GM19324 (cell line): ENCODE measurements at regions not wholly inside any gene's neighbourhood (a gene's known extent, or its start where the extent isn't known, plus 50 kb on each side); places are given as distances from the start of the nearest gene placed in this dataset.
"Not testable (repeated sequence)": the region's sequence is repeated elsewhere in the genome, so short reads cannot be mapped to it uniquely, and the experiment has no call there.

ENCODE experiments used
- ATAC-seq: cut with Tn5 transposase; IDR thresholded peaks from one replicate; pipeline ENCODE4 v1.9.1; 2021; ENCODE audit warnings: mild to moderate bottlenecking, moderate library complexity; ENCODE audit not compliant: unreplicated experiment, low FRiP score

DNA sequence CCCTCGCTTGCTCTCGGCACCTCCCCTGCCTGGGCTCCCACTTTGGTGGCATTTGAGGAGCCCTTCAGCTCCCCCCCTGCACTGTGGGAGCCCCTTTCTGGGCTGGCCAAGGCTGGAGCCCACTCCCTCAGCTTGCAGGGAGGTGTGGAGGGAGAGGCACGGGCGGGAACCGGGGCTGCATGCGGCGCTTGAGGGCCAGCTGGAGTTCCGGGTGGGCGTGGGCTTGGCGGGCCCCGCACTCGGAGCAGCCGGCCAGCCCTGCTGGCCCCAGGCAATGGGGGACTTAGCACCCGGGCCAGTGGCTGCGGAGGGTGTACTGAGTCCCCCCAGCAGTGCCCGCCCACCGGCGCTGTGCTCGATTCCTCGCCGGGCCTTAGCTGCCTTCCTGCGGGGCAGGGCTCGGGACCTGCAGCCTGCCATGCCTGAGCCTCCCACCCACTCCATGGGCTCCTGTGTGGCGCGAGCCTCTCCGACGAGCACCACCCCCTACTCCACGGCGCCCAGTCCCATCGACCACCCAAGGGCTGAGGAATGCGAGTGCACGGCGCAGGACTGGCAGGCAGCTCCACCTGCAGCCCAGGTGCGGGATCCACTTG lies 730.0 kb upstream of the SEMA6A start:
- not testable (repeated sequence) for ATAC-seq

DNA sequence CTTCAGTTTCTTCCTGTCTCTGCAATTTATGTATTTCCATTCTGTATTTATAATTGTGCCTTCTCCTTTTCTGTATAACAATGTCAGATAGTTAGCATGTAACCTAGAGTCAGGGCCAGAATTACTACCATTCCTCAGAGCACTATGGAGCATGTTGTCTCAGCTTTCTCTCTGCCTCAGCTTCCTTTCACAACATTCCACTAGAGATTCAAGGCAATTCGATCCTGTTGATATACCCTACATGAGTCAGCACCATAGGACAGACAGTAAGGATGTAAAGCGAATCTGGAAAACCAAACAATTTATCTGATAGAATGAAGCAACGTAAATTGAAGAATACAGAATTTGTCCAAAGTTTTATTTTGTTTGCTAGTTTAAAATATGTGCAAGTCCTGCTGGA lies 728.3 kb upstream of the SEMA6A start:
- ATAC-seq = no peak

DNA sequence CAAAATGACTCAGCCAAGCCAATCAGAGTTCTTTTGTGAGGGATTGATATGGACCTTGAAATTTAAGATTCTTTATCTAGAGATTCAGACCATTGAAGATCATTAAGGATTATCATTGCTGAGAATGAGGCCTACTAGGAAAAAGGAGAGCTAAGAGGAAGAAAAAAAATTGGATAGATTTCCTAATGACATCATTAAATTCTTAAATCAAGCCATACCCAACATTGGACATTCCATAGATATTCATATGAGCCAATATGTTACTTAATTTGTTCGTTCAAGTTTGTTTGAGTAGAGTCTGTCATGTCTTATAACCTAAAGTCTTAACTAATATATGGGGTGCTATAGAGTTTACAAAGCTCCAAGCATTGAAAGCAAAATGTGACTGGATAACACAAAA lies 727.9 kb upstream of the SEMA6A start:
- ATAC-seq = no peak

DNA sequence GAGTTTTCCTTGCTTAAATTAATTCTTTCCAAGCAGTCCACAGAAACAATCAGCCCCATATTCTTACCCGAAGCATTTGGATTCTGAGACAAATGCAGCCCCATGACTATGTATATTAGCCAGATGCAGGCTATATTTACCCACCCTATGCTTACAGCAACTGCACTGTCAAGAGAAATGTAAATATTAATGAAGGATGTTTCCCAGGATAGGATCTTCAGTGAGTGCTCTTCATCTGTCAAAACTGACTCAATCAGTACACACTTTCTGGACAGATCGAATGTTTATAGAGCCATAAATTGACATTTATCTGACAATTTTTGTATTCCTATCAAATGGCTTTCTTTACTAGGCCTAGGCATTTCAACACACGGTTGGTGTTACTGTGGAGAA lies 725.3 kb upstream of the SEMA6A start:
- no peak for ATAC-seq

DNA sequence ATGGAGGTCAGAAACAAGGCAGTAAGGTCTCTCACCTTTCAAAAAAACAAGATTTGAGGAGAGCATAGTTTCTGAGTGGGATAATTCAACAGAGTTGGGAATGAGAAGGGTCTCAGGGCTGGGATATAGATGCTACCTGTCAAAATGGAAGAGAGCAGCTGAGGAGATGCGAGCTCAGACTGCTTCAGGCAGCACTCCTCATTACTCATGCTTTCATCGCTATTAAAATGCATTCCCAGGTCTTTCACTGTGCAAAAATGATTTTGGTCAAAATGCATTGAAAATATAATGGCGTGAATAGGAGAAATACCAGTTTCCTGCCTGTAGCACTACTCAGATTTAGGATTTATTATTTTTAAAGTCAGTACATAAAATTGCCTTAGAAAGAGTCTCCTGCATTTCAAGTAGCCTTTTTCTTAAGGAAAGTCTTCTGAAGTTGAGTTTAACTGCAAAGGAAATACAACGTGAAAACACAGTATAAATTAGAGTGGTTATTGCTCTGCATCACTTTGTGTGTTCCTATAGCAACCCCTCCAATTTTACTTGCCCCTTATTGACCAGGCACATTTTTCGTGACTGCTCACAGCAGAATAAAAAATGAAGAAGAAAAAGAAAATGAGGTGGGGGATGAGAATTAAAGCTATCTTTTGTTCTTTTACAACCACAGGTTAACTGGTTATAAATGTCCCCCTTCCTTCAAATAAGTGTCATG lies 724.8 kb upstream of the SEMA6A start:
- no peak for ATAC-seq

DNA sequence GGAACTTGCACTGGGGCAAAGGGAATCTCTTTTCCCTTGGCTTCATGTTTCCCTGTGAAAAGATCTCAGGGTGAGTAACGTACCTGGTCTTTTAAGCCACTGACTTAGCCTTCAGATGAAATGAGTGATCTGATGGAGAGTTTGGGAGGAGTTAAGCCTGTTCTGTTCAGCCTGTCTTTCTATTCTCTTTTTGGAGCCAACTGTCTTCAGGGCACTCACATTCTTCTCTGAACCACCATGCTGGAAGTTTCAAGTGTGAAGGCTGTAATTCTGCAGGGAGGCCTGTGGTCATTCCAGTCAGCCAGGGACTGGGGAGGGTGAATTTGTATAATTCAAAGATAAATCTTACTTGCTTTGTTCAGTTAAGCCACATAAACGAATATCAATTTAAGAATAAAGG lies 722.2 kb upstream of the SEMA6A start:
- no peak for ATAC-seq

DNA sequence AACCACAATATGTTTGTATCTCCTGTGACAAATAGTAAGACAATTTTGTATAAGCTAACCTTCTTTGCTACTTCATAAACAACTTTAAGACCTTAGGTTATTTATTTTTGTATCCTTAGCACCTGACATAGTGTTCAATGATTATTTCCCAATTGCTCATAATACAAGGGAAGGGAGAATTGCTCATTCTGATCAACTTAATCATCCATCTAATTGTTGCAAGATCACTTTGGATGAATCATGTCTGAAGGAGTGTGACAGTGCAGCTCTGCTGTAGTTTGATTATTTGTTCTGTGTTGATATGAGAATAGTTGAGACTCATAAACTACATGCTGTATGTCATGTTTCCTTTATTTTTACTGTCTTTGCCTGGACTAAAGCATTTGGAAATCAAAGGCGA lies 721.3 kb upstream of the SEMA6A start:
- ATAC-seq = no peak

DNA sequence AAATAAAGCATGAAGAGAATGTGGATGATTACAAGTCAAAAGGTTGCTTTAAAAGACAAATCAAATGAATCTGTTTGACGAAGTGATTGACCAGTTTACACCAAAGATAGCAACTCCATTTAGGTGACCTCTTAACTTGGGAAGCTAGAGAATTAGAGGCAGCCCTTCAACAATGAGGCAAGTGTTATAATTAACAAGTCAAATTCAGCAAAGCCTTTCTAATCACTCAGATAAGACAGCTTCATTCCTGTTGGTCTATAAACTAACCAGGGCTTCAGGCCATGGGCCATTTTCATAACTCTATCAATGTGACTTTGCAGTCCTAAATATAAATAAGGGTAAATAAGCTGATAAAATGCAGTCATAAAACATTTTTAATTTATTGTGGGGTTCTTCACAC lies 712.2 kb upstream of the SEMA6A start:
- ATAC-seq = no peak

DNA sequence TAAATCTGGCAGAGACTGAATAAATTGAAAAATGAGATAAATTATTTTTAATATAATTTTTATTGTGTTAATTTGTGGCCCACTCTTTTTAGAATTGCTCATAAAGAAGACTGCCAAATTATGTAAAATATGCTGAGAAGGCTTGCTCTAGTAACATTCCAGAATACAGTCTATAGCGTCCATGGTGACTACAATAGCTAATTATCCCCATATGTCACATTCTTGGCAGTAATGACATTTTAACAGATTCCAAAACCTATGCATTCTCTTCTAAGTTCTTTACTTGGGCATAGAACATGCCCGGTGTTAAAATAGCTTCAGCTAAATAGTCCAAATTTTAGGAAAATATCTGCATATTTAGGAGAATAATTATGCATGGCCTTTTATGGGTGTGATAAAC lies 697.0 kb upstream of the SEMA6A start:
- ATAC-seq = no peak

DNA sequence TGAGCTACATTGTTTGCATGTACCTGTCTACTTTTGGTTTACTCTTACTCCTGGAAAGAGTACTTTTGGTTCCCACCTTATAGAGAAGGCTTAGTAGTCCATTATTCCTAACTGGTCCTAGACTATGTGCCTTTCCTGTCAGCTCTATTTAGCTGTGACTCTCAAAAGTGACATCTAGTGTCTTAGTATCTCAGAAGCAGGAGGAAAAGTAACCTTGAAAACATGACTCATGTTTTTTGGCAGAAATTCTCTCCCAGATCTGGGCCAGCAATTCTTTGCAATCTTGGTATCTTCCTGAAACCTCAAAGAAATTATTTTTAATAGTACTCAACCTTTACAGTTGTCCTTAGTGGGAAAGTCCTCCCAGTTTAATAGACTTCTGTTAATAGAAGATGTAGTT lies 691.7 kb upstream of the SEMA6A start:
- ATAC-seq = no peak

DNA sequence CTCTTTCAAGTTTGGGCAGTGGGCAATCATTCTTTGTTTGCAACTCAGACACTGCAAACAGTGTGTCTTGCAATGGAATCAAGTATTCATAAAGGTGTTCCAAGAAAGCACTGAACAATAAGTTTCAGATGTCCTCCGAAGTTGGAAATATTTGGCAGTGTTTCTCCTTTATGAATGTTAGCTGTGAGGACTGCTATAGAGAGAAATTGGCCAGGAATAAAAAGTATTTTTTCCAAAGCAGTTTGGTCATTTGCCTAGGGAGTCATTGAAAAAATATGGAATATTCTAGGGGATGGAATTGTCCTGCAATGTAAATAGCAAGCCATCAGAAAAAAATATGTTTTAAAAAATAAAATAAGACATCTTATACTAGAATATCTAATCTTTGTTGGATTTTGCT lies 688.6 kb upstream of the SEMA6A start:
- no peak for ATAC-seq

DNA sequence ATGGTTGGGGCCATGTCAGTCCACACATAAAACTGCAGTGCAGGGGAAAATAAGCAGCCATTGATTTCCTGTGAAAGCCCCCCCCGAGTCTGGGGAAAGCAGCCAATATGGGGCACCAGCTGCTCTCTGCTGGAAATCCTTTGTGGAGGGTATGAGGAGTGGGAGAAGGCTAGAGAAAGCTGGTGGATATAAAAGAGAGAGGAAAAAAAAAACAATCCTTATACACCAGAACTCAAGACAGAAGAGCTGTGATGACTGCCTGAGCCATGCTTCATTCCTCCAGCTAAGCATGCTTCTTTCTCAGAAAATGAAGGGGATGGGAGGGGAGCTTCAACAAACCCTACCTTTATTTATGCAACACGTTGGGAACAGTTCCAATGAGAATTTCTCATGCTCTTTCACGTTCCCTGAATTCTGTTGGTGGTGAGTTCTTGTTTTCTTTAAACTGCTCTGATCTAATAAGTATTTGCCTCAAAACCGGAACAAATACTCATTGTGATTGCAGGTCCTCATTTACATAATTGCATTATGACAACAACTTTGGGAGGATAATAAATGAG lies 688.0 kb upstream of the SEMA6A start:
- ATAC-seq = no peak

DNA sequence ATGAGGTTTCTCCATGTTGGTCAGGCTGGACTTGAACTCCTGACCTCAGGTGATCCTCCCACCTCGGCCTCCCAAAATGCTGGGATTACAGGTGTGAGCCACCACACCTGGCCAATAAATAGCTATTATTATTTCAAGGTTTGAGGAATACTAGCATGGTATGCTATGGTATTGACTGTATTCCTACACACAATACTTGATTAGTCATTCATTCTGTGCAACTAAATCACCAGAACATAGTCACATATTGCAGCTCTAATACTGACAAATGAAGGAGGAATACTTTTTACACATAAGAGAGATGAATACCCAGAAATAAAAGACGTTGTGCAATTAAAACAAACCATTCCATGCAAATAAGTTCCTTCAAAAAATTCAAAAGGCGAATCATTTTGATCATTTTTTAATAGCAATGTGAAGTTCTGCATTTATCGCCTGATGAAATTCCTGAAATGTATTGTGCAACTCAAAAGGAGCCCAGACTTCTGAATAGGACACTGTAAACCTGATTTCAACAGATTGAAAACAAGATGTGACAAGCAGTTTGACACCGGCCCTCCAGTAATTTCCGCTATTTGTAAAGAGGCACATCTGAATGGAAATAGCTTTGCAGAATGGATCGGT lies 687.4 kb upstream of the SEMA6A start:
- no peak for ATAC-seq

DNA sequence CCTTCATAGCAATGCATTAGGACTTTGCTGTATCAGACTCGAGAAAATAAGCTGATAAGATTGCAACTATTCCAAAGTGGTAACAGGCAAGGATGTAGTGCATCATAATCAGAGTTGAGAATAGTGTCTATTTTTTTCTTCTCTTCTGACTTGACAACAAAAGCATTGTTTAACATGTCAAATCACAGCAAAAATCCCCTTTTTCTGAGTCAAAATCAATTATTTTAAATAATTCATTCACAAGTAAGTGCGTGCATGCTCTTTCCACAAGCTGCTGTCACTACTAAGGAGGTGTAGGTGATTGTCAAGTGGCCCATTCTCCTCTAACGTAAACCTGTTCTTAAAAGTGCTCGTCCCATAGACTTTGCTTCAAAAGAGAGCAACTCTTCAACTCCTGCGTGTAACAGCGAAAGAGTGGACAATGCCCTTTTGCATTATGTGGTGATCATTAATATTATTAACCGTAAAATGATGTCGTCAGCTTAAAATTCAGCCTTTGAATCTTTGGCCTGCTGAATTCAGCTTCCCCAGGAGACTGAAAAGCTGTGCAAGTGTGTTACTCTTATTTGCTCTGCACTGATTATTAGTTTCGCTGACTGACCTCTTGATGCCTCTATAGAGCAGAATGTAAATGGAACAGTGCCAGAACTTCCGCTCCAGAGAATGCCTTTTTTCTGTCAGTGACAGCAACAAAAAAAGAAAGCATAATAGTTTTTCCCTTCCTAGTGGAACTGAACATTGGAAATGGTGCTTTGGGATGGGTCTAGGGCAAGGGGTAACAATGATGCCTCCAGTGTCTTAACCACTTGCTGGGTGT lies 680.8 kb upstream of the SEMA6A start:
- no peak for ATAC-seq

DNA sequence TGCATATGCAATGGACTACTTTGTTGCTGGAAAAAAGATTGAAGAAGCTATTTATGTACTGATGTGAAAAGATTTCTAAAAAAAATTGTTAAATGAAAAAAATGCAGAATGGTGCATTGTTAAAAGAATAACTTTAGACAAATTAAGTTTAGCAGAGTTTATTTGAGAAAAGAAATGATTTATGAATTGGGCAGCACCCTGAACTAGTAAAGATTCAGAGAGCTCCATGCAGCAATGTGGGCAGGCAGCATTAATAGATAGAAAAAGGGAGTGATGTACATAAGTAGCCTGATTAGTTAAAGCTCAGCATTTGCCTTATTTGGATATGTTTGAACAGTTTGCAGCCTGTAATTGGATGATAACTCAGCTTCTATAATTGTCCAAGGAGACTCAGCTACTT lies 677.9 kb upstream of the SEMA6A start:
- no peak for ATAC-seq

DNA sequence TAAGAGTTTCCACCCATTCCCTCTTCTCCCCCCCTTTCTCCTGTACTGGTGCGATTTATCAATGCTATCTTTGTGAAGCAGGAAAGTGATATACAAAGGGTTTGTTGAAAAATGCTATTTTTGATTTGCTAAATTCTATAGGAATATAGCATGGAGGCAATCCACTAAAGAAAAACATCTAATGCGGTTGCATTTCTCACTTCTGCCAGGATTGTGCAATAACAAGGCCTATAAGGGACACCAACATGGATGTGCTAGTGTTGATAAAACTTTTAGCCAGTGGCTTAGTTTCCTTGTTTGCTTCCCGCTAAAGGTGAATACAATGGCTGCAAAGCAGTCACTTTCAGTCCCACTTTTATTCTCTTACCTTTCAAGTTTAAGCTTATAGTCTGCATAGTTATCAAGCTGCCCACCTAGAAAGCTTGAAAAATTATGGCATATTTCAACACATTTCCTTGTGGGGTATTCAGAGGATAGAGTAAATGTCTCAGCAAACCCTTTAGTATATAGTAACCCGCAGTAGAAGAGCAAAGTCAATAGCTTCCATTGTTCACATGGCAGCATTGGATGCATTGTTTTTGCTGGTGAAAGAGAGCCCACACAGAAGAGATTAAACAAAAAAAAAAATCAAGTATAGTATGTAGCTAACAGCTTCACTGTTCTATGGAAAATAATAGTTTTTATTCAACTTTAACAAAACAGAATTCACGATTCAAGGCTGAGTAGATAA lies 674.6 kb upstream of the SEMA6A start:
- ATAC-seq = no peak

DNA sequence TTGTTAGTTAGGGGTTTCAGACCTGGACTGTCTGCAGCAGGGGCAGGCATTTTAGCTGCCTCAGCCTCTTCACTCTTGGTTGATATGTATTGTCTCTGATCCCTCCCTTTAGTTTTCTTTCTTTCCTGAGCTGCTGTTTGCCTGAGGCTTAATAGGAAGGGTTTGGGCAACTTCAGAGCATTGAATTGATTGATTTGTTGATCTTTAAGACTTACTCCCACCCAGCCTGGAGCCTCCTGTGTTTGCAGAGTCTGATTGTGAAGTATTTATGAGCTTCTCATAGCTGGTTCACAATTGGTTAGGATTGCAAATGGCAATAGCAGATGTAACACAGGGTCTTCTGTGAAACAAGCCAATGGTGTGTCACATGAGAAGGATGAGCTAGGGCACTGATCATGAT lies 671.8 kb upstream of the SEMA6A start:
- ATAC-seq = no peak

DNA sequence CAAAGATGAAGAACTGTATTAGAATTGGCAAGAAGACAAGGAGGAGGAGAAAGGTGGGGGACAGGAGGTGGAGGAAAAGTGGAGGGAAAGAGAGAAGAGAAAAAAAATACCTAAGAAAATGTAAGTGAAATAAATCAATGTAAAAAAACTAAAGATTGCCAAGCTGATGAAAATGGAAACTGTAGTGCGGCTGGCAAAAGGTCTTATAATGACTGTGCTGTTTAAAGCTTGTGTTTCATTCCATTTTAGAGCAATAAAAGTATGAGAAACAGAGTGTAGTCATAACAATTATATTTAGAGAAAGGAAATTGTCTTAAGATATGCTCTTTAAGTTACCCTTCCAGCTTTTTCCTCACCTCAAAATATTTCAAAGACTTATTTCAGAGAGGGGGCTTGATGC lies 670.5 kb upstream of the SEMA6A start:
- no peak for ATAC-seq

DNA sequence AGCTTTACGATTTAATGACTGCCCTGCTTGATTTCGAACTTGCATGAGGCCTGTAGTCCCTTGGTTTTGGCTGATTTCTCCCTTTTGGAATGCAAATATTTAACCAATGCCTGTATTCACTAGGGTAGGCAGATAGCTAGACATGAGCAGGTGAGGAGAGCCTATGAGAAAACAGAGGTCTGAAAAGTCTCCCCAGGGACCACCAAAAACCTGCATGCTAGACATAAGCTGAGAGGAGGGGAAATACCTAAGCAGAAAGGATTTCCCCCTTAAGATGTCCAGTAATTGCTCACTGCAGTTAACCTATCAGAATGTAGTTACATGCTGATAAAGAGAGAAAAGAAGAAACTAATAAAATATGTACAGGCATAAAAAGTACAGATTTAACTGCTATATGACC lies 667.4 kb upstream of the SEMA6A start:
- ATAC-seq = no peak

DNA sequence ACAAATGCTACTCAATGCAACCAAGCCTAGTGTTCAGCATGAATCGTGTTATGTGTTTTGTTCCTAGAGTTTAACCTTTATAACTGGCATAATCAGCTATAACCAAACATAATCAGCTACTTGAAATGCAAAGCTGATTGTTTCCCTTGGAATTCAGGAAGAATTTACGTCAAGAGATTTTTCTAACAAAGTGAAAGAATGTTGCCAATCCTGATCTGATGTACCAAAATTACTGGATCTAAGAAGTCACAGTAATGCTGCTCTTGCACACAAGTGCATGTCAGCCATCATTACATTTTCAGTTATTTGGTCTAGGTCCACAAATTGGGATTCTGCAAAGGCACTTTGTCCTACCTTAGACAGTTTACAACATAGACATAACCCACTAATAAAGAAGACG lies 662.3 kb upstream of the SEMA6A start:
- no peak for ATAC-seq
